Ovary (tissue), 7 donors: ENCODE measurements at regions not wholly inside any gene's neighbourhood (a gene's known extent, or its start where the extent isn't known, plus 50 kb on each side); places are given as distances from the start of the nearest gene placed in this dataset.

ENCODE experiments used
- DNase-seq, 5 donors: peaks; one replicate each; pipeline ENCODE4 v3.0.0-alpha.2; 2019 to 2020
- H3K27ac ChIP-seq, 2 donors: fragments of 200-600 bp; one replicate each; pipeline versions ENCODE4 v1.5.1 to v1.8.0; 2019 to 2022
- H3K27me3 ChIP-seq: fragments of 200-600 bp; one replicate; pipeline ENCODE4 v1.8.0; 2022
- H3K36me3 ChIP-seq: fragments of 200-600 bp; sonication (generic); one replicate; pipeline ENCODE4 v1.5.1; 2019
- H3K4me1 ChIP-seq: one replicate; pipeline ENCODE4 v1.8.1; 2013; ENCODE audit warnings: mild to moderate bottlenecking, moderate library complexity; ENCODE audit not compliant: insufficient read depth
- H3K4me3 ChIP-seq: fragments of 200-600 bp; sonication (generic); one replicate; pipeline ENCODE4 v1.5.1; 2017
- H3K9me3 ChIP-seq, 2 donors: fragments of 200-600 bp in 1 of 2; sonication (generic) in 1 of 2; one replicate each; pipeline versions ENCODE4 v1.5.1 to v1.8.1; 2013 to 2019; ENCODE audit warnings: mild to moderate bottlenecking in 1 of 2, moderate library complexity in 1 of 2
- CTCF ChIP-seq, 3 donors: fragments of 450-650 bp in 2 of 3; fragments of 200-600 bp in 1 of 3; IDR thresholded peaks; one replicate each; pipeline versions ENCODE4 v1.5.1 to v1.8.0; 2016 to 2022; ENCODE audit warnings: antibody characterized with exemption in 3 of 3, mild to moderate bottlenecking in 1 of 3
- EP300 ChIP-seq: sonication (generic); formaldehyde crosslinking; IDR thresholded peaks from one replicate; pipeline ENCODE4 v1.6.1; 2017; ENCODE audit warnings: antibody characterized with exemption
- POLR2A ChIP-seq: fragments of 450-650 bp; IDR thresholded peaks from one replicate; pipeline ENCODE4 v1.6.1; 2017; ENCODE audit warnings: antibody characterized with exemption, mild to moderate bottlenecking, moderate library complexity
- WGBS, 3 donors: extraction: QIAGEN DNeasy Blood & Tissue Kit in 1 of 3; methylation state at CpG; one replicate each; pipeline versions ENCODE4 v1.1.5 to v1.1.7; 2013 to 2017; 5-methylcytosine and 5-hydroxymethylcytosine counted together
- intact Hi-C, 4 donors: fragments of 100-400 bp; cut with DNase I; formaldehyde crosslinking; loops; one replicate each; pipeline versions ENCODE4 v1.11.0 to v1.15.1; 2022 to 2023
- donor health status: DM: no; HTN: no; CAD: no; lungs with moderate emphysema.
- donor health status: DM: no; HTN: no; CAD: no.
- donor health status: Bipolar disorder and iron deficiency.
- donor health status: DM: no; HTN: no; CAD: no.
- donor health status: DM: yes; HTN: yes; CAD: no.

- no peaks in the 10 kb centered on the region for H3K4me1 ChIP-seq
- H3K27me3 ChIP-seq, result no peaks in the 10 kb centered on the region
- DNase-seq, result no peak
- WGBS, 3 donors, result 8 to 23% (median 18%) methylated on average over 1 of the region's 1 CpG
- intact Hi-C loops, result no loop called here
- no peaks in the 10 kb centered on the region for H3K9me3 ChIP-seq
- H3K27ac ChIP-seq, result no peak overlapping the region
- no peaks in the 10 kb centered on the region for H3K36me3 ChIP-seq
- H3K4me3 ChIP-seq, result no peak overlapping the region
- no peak for TF ChIP-seq POLR2A
- no peak for TF ChIP-seq EP300
- no peak for TF ChIP-seq CTCF (IDR thresholded peaks at IDR 0.05)
These were observed 311.6 kb downstream of the LRIG3 start for GRCh38 chr12:58608711-58609110.

DNA sequence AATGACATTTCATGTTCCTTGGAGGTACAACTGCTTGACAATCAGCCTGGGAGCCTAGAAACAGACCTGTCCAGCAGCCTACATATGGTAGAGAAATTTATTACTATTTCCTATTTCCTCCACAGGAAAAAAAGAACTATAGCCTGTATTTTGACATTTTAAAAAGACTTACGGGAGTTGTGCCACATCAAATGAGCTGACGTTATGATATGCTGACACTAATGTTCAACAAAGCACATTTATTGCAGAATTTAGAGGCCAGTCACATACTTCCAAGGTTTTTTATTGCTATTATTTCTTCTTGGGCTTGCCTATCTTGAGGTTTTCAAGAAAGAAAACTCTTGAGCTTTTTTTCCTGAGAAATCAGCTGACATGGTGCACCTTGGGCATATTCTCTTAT, 305.3 kb downstream of the LRIG3 start:
- no peaks in the 10 kb centered on the region for H3K27me3 ChIP-seq
- DNase-seq, result no peak
- H3K9me3 ChIP-seq, result no peaks in the 10 kb centered on the region
- WGBS, 3 donors, result 69 to 79% (median 75%) methylated on average over 2 of the region's 2 CpGs
- intact Hi-C loops, result no loop called here
- H3K4me1 ChIP-seq, result no peaks in the 10 kb centered on the region
- H3K27ac ChIP-seq, result no peak overlapping the region
- TF ChIP-seq CTCF (IDR thresholded peaks at IDR 0.05), result no peak
- no peak for TF ChIP-seq POLR2A
- TF ChIP-seq EP300, result no peak
- no peaks in the 10 kb centered on the region for H3K36me3 ChIP-seq
- H3K4me3 ChIP-seq, result no peak overlapping the region

GRCh38 chr12:58615576-58615975, 304.7 kb downstream of the LRIG3 start:
- Histone ChIP-seq H3K27ac (no peak overlapping the region), H3K9me3 (no peaks in the 10 kb centered on the region), H3K27me3 (no peaks in the 10 kb centered on the region), H3K36me3 (no peaks in the 10 kb centered on the region), H3K4me3 (no peak overlapping the region), H3K4me1 (no peaks in the 10 kb centered on the region)
- no peak for TF ChIP-seq POLR2A
- TF ChIP-seq EP300, result no peak
- no peak for TF ChIP-seq CTCF (IDR thresholded peaks at IDR 0.05)
- no peak for DNase-seq
- intact Hi-C loops, result no loop called here

DNA sequence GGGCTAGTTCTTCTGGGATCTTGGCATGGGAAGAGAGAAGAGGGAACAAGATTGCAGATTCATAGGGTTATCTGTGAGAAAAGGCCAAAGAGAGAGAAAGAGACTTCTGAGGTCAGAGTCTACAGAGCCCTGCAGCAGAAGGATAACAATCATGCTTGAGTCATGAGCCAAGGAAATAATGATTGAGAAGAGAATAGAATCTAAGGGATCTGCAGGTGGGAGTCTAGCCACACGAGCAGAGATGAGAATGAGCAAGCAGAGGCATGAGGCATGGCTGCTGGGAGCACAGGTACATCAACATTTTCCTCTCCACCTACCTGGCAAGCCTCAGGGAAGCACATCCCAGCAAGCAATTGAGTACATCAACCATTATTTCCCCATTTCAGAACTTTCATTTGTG, 303.7 kb downstream of the LRIG3 start:
- intact Hi-C loops, result no loop called here
- TF ChIP-seq CTCF (IDR thresholded peaks at IDR 0.05), result no peak
- TF ChIP-seq POLR2A, result no peak
- no peak for TF ChIP-seq EP300
- WGBS, 3 donors, result 74 to 92% (median 76%) methylated on average over 1 of the region's 1 CpG

GRCh38 chr12:58621126-58621525, 299.2 kb downstream of the LRIG3 start:
- 93 to 96% (median 95%) methylated on average over 5 of the region's 5 CpGs for WGBS, 3 donors
- H3K27ac ChIP-seq, result no peak overlapping the region

More for the DNA sequence above, 303.7 kb downstream of the LRIG3 start:
- Histone ChIP-seq H3K9me3 (no peaks in the 10 kb centered on the region), H3K27ac (no peak overlapping the region), H3K4me1 (no peaks in the 10 kb centered on the region), H3K36me3 (no peaks in the 10 kb centered on the region), H3K27me3 (no peaks in the 10 kb centered on the region), H3K4me3 (no peak overlapping the region)
- DNase-seq, result no peak

More at GRCh38 chr12:58621126-58621525, 299.2 kb downstream of the LRIG3 start:
- intact Hi-C loops, result no loop called here
- no peak for DNase-seq
- Histone ChIP-seq H3K9me3 (no peaks in the 10 kb centered on the region), H3K27me3 (no peaks in the 10 kb centered on the region), H3K4me3 (no peak overlapping the region), H3K36me3 (no peaks in the 10 kb centered on the region), H3K4me1 (no peaks in the 10 kb centered on the region)
- no peak for TF ChIP-seq CTCF (IDR thresholded peaks at IDR 0.05)
- no peak for TF ChIP-seq EP300
- TF ChIP-seq POLR2A, result no peak
